Pancreas (tissue), 10 donors: ENCODE measurements at regions not wholly inside any gene's neighbourhood (a gene's known extent, or its start where the extent isn't known, plus 50 kb on each side); places are given as distances from the start of the nearest gene placed in this dataset.

Source experiments
- ATAC-seq, 4 donors: fragments of 200-7000 bp; cut with Tn5 transposase; one replicate each; pipeline versions ENCODE4 v1.8.0 to v1.9.1; 2020; ENCODE audit warnings: mild to moderate bottlenecking in 4 of 4, moderate library complexity in 4 of 4
- DNase-seq, 6 donors: peaks; one replicate each; pipeline ENCODE4 v3.0.0-alpha.2; 2020
- FAIRE-seq: peaks from 2 replicates; lab custom pipeline; 2012; peaks lifted over from hg19 to GRCh38; lab: Jason Lieb, UNC
- H3K27ac ChIP-seq, 4 donors: fragments of 200-600 bp; sonication (generic); 1 replicate in 3 of 4; 2 replicates in 1 of 4; pipeline versions ENCODE4 v1.5.0 to v1.8.0; 2020
- H3K27me3 ChIP-seq, 4 donors: fragments of 200-600 bp; one replicate each; pipeline ENCODE4 v1.8.0; 2021
- H3K36me3 ChIP-seq, 3 donors: fragments of 200-600 bp; sonication (generic) in 1 of 3; one replicate each; pipeline versions ENCODE4 v1.5.0 to v1.8.0; 2020 to 2021
- H3K4me1 ChIP-seq, 3 donors: fragments of 200-600 bp; one replicate each; pipeline ENCODE4 v1.8.0; 2021
- H3K4me3 ChIP-seq, 4 donors: fragments of 200-600 bp; sonication (generic) in 2 of 4; one replicate each; pipeline versions ENCODE4 v1.5.0 to v1.8.0; 2020 to 2021
- H3K9me3 ChIP-seq, 4 donors: fragments of 200-600 bp; one replicate each; pipeline ENCODE4 v1.8.0; 2021
- WGBS, 2 donors: extraction: QIAGEN DNeasy Blood & Tissue Kit; methylation state at CpG; one replicate each; pipeline ENCODE4 v1.1.7; 2013; 5-methylcytosine and 5-hydroxymethylcytosine counted together
- intact Hi-C, 3 donors: fragments of 100-400 bp; cut with DNase I; formaldehyde crosslinking; loops; one replicate each; pipeline versions ENCODE4 v1.11.1 to v1.14.2; 2022
- TF ChIP-seq, protein P1 (sequence below), 4 donors: fragments of 200-600 bp; sonication (generic) in 3 of 4; IDR thresholded peaks; one replicate each; pipeline versions ENCODE4 v1.5.0 to v1.8.0; 2021; ENCODE audit warnings: antibody characterized with exemption in 4 of 4
- donor health status: healthy with polysubstance abuse.
- donor health status: DM: no; HTN: no; CAD: no; lungs with moderate emphysema.
- donor health status: DM: no; HTN: no; CAD: no.
- donor health status: control.
- donor health status: control.
- donor health status: Bipolar disorder and iron deficiency.
- donor health status: DM: yes; HTN: yes; CAD: no.
- donor health status: DM: no; HTN: no; CAD: no.
- donor health status: DM: no; HTN: no; CAD: no.
- donor health status: DM: yes; HTN: yes; CAD: no.

DNA sequence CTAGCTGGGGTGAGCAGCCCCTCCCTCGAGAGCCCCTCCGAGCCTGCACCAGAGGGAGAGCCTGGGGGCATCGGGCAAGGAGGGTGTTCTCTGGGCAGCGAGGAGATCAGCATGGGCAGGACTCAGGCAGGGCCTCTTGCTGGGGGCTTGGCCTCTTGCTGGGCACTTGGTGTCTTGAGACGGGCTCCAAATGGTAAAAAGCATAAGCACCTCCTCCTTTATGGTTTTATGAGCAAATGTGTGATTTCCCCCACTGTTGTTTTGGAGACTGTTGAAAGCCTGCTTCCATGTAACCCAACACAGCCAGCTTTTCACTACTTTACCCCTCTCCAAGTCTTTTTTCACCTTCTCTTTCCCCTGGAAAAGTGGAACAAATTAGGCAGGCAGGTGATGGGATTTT is 239.3 kb downstream of the TLE3 start:
- no peaks in the 10 kb centered on the region for H3K4me1 ChIP-seq
- H3K27ac ChIP-seq, result no peak overlapping the region
- H3K9me3 ChIP-seq, result no peaks in the 10 kb centered on the region
- ATAC-seq, result no peak
- TF ChIP-seq, protein P1, sequence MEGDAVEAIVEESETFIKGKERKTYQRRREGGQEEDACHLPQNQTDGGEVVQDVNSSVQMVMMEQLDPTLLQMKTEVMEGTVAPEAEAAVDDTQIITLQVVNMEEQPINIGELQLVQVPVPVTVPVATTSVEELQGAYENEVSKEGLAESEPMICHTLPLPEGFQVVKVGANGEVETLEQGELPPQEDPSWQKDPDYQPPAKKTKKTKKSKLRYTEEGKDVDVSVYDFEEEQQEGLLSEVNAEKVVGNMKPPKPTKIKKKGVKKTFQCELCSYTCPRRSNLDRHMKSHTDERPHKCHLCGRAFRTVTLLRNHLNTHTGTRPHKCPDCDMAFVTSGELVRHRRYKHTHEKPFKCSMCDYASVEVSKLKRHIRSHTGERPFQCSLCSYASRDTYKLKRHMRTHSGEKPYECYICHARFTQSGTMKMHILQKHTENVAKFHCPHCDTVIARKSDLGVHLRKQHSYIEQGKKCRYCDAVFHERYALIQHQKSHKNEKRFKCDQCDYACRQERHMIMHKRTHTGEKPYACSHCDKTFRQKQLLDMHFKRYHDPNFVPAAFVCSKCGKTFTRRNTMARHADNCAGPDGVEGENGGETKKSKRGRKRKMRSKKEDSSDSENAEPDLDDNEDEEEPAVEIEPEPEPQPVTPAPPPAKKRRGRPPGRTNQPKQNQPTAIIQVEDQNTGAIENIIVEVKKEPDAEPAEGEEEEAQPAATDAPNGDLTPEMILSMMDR (IDR thresholded peaks at IDR 0.05), result no peak
- FAIRE-seq, result no peak
- H3K27me3 ChIP-seq, result no peaks in the 10 kb centered on the region
- no peak for DNase-seq
- intact Hi-C loops, result no loop called here
- no peaks in the 10 kb centered on the region for H3K36me3 ChIP-seq
- 91 to 95% methylated on average over 5 of the region's 5 CpGs for WGBS, 2 donors
- no peak overlapping the region for H3K4me3 ChIP-seq

- FAIRE-seq, result no peak
- intact Hi-C loops, result no loop called here
Measured at GRCh38 chr15:69859866-69860265, 237.9 kb downstream of the TLE3 start.

GRCh38 chr15:69860321-69860720 is 237.4 kb downstream of the TLE3 start:
- intact Hi-C loops, result no loop called here
- FAIRE-seq (no peak), ATAC-seq (no peak), DNase-seq (no peak)
- no peaks in the 10 kb centered on the region for H3K27me3 ChIP-seq
- no peaks in the 10 kb centered on the region for H3K36me3 ChIP-seq
- TF ChIP-seq, protein P1 (IDR thresholded peaks at IDR 0.05), result no peak
- WGBS, 2 donors, result 83 to 84% methylated on average over 7 of the region's 7 CpGs
- H3K4me1 ChIP-seq, result no peaks in the 10 kb centered on the region
- H3K9me3 ChIP-seq, result no peaks in the 10 kb centered on the region
- no peak overlapping the region for H3K4me3 ChIP-seq
- H3K27ac ChIP-seq, result no peak overlapping the region

More at GRCh38 chr15:69859866-69860265, 237.9 kb downstream of the TLE3 start:
- no peak for DNase-seq
- ATAC-seq, result no peak
- Histone ChIP-seq H3K27ac (no peak overlapping the region), H3K9me3 (no peaks in the 10 kb centered on the region), H3K4me1 (no peaks in the 10 kb centered on the region), H3K4me3 (no peak overlapping the region), H3K27me3 (no peaks in the 10 kb centered on the region), H3K36me3 (no peaks in the 10 kb centered on the region)
- WGBS, 2 donors, result 95% methylated on average over 5 of the region's 5 CpGs
- TF ChIP-seq, protein P1 (IDR thresholded peaks at IDR 0.05), result no peak

DNA sequence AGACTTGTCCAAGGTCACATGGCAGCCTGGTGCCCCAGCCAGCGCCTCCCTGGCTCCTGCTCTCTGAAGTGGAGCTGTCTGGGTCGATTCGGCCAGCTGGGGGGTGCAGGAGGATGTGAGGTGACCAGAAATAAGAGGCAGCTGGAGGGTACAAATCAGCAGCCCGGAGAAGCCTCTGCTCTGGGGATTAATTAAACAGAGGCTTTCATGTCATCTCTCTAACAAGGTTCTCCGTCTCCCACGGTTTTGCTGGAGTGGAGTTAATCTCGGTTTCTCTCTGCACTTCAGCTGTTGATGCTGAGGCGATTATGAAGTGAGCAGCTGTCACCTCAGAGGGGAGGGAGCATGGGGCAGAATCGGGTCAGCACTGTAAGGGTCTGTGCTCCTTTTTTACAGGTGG is 236.8 kb downstream of the TLE3 start:
- H3K4me3 ChIP-seq, result no peak overlapping the region
- no peaks in the 10 kb centered on the region for H3K9me3 ChIP-seq
- 65 to 74% methylated on average over 9 of the region's 9 CpGs for WGBS, 2 donors
- H3K4me1 ChIP-seq, result no peaks in the 10 kb centered on the region
- FAIRE-seq (no peak), DNase-seq (no peak), ATAC-seq (no peak)
- intact Hi-C loops, result no loop called here
- no peaks in the 10 kb centered on the region for H3K27me3 ChIP-seq
- H3K27ac ChIP-seq, result no peak overlapping the region
- TF ChIP-seq, protein P1 (IDR thresholded peaks at IDR 0.05), result no peak
- H3K36me3 ChIP-seq, result no peaks in the 10 kb centered on the region

- Histone ChIP-seq H3K27me3 (no peaks in the 10 kb centered on the region), H3K4me1 (no peaks in the 10 kb centered on the region), H3K27ac (no peak overlapping the region), H3K9me3 (no peaks in the 10 kb centered on the region), H3K36me3 (no peaks in the 10 kb centered on the region), H3K4me3 (no peak overlapping the region)
- no peak for ATAC-seq
- DNase-seq, result no peak
- TF ChIP-seq, protein P1 (IDR thresholded peaks at IDR 0.05), result no peak
- intact Hi-C loops, result no loop called here
- FAIRE-seq, result no peak
- WGBS, 2 donors, result 60 to 63% methylated on average over 8 of the region's 8 CpGs
Measured at GRCh38 chr15:69861331-69862171, 236.2 kb downstream of the TLE3 start.
